Activated CD4-positive, alpha-beta T cell treated with anti-CD3 and anti-CD28 coated beads, Interleukin-2, Interleukin-6, amounts not matched to agents 100 ng/mL and 50 ng/mL, durations not matched to agents 16 hours and 8 hours (primary cell): ENCODE measurements at regions not wholly inside any gene's neighbourhood (a gene's known extent, or its start where the extent isn't known, plus 50 kb on each side); places are given as distances from the start of the nearest gene placed in this dataset.

Experiments
- DNase-seq: peaks from one replicate; pipeline ENCODE4 v3.0.0-alpha.2; 2020

DNA sequence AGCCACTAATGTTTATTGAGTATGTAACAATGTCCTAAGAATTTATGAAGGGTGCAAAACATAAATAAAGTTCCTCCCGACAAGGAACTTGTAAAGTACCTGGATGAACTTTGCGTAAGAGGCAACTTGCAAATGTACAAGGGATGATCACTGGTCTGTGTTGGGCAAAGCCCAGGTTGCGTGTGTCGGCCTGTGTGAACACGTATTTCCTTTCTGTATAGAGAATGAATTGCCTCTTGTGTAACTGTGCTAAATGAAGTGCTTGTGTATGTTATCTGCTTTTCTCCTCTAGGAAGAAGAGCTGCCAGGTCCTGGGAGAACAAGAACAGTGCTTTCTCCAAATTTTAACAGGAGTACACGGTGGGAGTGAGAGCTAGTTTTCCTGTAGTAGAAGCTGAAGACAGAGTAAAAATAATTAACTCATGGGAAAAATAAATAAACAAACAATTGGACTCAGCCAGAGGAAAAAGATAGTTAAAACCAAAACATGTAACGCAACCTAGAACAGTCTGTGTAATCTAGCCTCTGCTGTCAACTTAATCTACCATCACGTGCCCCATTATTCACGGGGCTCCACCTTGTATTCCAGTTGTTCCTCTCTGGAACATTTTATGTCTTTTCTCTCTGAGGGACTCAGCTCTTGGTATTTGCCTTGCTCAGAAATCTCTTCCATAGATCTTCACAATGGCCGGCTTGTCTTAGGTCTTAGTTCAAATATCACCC lies 83.7 kb upstream of the RASGRP1 start:
- no peak for DNase-seq

- no peak for DNase-seq
Measured at GRCh38 chr15:38650384-38650783, 85.8 kb upstream of the RASGRP1 start.

DNA sequence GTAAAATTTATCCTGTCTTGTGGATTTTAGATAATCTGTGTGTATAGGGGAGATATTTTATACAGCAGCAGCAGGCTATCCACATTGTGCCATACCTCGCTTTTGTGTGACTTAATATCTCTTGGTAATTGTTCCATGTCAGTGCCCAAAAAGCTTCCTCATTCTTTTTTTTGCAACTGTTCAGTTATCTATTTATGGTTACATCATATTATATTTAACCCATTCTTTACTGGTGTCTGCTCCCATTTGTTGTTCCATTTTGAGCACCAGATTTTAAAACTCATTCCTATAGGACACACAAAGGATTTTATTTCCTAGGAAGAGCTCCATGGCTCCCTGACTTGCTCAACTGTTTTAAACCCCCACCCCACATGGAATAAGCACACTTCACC lies 86.3 kb upstream of the RASGRP1 start:
- no peak for DNase-seq

GRCh38 chr15:38651328-38652038 lies 86.9 kb upstream of the RASGRP1 start:
- DNase-seq, result peak; percentile 75

- DNase-seq, result no peak
Measured at GRCh38 chr15:38652183-38652794, 87.7 kb upstream of the RASGRP1 start.

DNA sequence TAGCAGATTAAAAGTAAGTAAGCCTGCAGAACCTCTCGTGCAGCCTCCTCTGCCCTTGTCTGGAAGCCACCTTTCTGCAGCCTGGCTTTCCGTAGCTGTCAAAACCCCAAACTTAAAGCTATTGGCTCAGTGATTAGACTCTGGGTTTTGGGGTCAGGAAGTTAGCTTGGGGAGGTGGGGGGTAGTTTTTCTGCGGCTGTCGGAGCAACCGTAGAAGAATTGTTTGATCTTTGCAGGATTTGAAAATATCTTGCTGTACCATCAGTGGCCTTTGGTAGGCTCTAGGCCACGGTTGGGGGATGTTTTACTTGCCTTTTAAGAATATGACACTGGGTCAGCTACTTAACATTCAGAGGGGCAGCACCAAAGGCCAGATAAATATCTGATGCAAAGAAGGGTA lies 88.4 kb upstream of the RASGRP1 start:
- DNase-seq, result peak; percentile 84

DNA sequence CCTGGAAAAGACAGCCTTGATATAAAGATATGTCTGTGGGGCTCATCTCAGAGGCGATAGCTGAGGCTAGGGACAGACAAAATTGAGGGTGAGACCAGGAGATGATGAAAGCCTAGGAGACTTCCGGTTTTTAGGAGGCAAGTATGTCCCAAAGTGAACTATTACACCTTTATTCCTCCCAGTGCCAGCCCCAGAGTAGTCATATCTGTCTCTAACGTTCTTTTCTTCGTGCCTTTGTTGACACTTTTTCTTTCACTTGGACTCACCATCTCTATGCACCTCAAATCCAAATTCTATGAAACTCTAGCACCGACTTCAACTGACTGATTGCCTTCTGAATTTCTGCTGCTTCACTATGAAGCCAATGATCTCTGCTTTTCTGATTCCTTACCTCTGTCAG lies 93.8 kb upstream of the RASGRP1 start:
- DNase-seq, result peak; percentile 42

- no peak for DNase-seq
Measured at GRCh38 chr15:38660738-38661137, 96.1 kb upstream of the RASGRP1 start.

DNA sequence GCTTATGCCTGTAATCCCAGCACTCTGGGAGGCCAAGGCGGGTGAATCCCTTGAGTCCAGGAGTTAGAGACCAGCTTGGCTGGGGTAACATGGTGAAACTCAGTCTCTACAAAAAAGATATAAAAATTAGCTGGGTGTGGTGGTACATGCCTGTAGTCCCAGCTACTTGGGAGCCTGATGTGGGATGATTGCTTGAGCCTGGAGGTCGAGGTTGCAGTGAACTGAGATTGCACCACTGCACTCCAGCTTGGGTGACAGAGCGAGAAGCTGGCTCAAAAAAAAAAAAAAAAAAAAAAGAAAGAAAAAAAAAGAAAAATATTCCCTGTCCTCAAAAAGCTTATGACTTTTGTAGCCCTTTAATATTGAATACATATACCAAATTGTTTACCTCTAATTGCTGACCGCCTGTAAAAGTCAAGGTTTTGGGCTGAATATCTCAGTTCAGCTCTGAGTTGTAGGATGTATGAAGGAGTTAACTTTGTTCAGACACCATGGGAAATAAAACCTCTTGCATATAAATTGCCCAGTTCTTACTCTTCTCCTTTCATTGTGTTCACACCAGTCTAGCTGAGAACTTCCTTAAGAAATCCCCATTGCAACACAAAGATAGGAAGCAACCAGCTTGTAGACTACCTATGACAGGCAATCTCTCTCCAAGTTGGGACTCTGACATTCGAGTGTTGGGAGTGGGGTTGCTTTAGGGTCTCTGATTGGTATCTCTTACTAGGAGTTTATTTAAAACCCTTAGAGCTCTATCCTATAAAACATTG lies 97.6 kb upstream of the RASGRP1 start:
- no peak for DNase-seq

DNA sequence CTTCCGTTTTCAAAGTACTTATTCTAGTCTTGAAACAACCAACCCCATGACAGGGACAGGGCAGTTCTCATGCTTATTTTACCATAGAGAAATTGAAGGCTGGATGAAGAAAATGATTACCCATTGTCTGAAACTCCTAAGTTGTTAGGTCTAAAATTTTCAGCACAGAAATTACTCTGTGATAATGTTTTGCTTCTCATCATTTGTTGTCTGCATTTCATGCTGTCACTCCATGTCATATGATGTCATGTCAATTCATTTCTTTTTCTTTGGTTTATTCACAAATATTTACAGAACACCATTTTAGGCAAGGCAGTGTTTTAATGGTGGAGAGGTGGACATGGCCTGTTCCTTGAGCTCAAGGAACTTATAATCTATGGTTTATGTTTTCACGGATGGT lies 98.2 kb upstream of the RASGRP1 start:
- DNase-seq, result no peak

DNA sequence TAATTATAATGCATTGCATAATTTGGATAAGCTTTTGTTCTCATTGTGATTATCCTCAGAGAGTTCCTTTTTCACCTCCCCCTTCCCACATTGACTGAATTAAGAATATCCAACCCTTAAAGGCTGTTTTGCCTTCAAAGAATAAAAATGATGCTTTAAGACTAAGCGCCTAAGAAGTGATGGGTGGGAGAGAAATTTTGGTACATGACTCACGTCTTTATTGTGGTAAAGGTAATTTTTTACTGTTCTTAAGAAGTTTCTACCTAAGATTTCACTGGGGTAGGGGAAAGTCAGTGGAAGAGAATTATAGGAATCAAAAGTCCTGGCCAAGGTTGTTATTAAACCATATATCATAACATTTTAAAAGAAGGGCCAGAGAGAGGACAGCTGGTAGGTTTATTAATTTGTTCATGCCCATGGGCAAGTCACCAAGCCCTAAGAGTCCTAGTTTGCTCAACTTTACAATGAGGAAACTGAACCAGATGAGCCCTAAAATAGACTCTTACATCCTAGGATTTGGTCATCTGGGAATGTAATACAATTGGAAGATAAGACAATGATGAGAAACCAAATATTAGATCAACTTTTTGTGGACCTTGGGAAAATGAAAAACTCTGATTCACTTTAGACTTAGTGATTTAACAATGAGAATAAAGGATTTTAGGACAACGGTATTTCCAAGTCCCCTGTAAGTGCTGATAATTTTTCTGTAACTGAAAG lies 101.1 kb upstream of the RASGRP1 start:
- no peak for DNase-seq

- no peak for DNase-seq
Measured at GRCh38 chr15:38666865-38667510, 102.4 kb upstream of the RASGRP1 start.

GRCh38 chr15:38667890-38668850 lies 103.6 kb upstream of the RASGRP1 start:
- DNase-seq, result no peak

GRCh38 chr15:38668898-38669391 lies 104.3 kb upstream of the RASGRP1 start:
- DNase-seq, result no peak

GRCh38 chr15:38670128-38671005 lies 105.8 kb upstream of the RASGRP1 start:
- DNase-seq, result peak; percentile 65

DNA sequence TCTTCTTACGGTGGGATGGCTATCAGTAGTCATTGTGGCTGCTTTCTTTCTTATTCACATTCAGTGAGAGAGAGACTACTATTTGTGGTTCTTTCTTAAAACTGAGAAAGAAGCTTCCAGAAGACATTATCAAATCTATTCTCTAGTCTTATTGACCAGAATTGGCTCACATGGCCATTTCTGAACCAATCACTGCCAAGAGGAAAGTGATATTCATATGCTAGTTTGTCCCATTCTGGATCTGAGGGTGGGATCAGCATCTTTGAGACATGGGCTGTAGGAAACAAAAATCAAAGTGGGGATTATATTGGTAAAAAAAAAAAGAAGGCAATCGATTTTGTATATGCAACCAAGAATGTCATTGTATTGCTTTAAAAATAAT lies 106.4 kb upstream of the RASGRP1 start:
- no peak for DNase-seq

- DNase-seq, result peak; percentile 44
Measured at GRCh38 chr15:38671675-38672254, 107.2 kb upstream of the RASGRP1 start.

DNA sequence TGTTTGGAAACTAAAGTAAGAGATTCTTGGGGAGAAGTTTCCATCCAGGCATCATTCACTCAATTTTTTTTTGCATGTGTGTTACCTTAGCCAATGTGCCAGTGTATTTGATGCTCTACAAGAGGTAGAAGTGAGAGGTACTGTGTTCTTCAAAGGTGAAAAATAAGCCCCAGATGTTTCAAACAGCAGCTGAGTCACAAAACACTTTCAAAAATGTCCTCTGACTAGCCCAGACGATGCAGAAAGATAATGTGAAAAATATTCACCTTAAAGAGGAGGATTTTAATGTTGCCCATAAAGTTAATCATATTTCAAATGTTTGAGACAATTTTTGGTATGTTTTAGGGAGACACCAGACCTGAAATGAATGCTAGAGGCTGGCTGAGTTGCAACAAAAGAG lies 107.7 kb upstream of the RASGRP1 start:
- DNase-seq, result no peak
